ENCODE measurements at regions not wholly inside any gene's neighbourhood (a gene's known extent, or its start where the extent isn't known, plus 50 kb on each side); places are given as distances from the start of the nearest gene placed in this dataset.

DNA sequence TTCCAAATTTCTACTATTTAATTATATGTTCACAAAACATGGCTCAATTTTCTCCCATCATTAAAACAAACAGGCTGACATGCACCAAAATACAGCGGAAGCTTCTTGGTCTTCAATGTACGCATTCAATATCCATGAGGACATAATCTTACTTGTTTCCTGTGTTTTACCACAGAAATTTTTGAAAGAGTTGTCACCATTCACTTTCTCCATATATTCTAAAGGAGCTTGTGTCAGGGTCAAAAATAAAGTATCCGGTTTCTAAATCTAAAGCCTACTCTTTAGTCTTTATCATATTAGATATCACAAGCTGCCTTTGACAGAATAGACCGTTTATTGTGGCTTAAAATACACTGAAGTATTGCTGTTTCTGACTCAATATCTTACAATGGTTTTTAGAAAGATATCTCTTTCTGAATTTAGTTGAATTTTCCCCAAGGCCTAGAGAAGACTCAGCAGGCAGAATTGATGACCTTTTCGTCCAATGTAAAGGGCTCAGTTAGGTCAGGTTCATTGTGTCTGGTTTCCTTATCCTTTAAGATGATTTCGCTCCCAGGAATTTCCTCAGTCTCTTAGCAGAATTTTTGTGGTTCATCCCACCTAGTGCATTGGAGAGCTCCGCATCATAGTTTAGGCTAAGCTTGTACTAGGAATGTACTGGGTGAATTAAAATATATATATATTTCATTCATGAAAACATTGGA, 717.2 kb downstream of the NCAM2 start:
- no peak for DNase-seq (ENCODE audit: low read depth in 2 of 3, low spot score in 1 of 3)

DNA sequence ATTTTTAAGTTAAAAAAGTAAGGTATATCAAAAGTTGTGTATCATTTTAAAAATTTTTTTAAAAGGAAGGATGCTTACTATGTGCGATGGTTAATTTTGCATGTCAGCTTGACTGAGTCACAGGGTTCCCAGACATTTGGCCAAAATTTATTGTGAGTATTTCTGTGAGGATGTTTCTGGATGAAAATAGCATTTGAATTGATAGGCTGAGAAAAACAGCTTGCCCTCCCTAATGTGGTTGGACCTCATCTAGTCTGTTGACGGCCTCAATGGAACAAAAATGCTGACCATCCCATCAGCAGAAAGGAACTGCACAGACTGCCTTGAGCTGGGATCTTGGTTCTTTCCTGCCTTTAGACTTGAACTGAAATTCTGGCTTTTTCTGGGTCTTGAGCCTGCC, 724.5 kb downstream of the NCAM2 start:
- no peak for DNase-seq (ENCODE audit: low read depth in 2 of 3, low spot score in 1 of 3)

DNA sequence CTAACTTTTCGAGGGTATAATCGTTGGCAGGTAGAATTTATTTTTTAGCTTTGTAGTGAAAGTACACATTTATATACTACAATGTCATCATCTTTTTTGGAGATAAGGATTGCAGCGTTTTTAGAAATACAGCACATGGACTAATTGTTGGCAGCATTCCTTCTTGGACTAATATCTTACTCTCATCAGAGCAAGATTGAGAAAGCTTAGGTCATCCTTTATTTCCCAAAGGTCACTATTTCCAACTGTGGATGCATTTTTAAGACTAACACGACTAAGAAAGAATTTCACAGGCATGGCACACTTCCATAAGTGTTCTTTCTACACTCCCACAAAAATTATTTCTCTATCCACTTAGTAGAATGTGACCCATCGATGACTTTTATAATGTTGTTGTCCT, 732.3 kb downstream of the NCAM2 start:
- DNase-seq (ENCODE audit: low read depth in 2 of 3, low spot score in 1 of 3), result no peak

DNA sequence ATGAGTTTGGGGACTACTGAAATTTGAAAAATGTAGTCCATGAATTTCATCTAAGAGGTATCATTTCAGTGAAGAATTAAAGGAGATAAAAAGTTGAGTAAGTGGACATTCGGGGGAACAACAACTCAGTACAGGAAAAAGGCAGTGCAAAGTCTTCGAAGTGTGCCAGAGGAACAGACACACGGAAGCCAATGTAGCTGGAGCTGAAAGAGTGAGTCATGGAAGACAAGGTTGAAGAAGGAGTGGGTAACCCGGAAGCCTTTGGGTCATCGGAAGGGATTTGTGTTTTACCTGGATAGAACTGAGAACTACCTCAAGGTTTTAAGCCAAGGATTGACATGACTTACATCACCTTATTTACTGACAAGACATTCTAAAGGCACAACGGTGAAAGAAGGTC, 733.4 kb downstream of the NCAM2 start:
- DNase-seq (ENCODE audit: low read depth in 2 of 3, low spot score in 1 of 3), result no peak

DNA sequence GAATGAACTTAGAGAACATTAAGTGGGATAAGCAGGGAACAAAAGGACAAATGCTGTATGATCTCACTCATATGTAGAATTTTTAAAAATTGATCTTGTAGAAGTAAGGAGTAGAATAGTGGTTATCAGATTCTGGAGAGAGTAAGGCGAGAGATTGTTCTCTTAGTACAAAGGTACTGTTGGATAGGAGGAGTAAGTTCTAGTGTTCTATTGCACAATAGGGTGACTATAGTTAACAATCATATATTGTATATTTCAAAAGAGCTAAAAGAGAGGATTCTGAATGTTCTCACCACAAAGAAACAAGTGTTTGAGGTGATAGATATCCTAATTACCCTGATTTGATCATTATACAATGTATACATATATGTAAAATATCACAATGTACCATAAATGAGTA, 735.9 kb downstream of the NCAM2 start:
- no peak for DNase-seq (ENCODE audit: low read depth in 2 of 3, low spot score in 1 of 3)

DNA sequence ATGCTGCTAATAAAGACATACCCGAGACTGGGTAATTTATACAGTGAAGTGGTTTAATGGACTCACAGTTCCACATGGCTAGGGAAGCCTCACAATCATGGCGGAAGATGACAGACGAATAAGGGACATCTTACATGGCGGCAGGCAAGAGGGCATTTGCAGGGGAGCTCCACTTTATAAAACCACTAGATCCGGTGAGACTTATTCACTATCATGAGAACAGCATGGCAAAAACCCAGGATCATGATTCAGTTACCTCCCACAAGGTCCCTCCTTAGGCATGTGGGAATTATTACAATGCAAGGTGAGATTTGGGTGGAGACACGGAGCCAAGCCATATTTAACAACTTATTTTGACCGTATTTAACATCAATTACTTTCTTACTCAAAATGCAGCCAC, 739.0 kb downstream of the NCAM2 start:
- DNase-seq (ENCODE audit: low read depth in 2 of 3, low spot score in 1 of 3), result no peak

DNA sequence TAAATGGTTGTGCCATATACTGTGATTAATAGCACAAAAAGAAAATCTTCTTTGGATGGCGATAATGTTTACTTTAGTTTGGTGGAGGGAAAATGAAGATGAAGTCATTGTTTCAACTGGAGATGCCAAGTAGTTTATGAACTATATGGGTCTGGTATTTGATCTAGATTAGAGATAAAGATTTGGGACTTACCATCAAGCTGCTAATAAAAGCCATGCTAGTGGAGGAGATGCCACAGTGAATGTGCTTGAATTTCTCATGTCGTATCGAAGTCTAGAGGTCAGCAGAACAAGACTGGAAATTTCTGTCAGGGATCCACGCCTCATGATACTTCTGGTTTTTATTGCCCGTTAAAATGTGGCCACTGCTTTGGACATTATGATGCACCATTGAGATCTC, 742.0 kb downstream of the NCAM2 start:
- no peak for DNase-seq (ENCODE audit: low read depth in 2 of 3, low spot score in 1 of 3)

DNA sequence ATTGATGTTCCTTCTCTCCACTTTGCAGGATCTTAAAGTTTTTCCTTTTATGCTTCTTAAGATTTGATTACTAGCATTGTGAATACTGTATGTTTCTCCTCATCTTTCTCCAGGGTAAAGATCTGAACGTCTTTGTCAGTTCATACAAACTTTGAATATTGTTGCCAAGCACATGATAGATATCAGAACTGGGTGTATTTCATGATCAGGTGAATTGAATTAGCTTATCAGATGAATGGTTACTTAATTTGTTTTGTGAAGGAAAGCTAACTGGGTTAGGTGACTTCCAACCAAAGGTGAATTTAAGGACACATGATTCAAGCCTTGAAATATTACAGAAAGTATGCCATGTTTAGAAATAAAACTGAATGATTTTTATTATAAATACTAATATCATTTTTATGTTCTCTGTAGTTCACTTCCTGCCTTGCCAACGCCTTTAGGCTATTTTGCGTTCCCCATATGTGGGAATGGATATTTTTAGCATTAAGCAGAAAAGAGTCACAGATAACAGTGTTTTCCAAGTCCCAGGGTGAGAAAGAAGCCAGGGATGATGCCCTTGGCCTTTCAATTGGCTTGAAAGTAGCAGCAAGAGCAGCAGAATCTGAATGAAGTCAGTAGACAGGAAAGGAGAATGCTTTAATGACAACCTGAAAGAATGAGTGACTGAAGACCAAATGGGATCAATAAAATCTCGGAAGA, 752.1 kb downstream of the NCAM2 start:
- no peak for DNase-seq (ENCODE audit: low read depth in 2 of 3, low spot score in 1 of 3)

DNA sequence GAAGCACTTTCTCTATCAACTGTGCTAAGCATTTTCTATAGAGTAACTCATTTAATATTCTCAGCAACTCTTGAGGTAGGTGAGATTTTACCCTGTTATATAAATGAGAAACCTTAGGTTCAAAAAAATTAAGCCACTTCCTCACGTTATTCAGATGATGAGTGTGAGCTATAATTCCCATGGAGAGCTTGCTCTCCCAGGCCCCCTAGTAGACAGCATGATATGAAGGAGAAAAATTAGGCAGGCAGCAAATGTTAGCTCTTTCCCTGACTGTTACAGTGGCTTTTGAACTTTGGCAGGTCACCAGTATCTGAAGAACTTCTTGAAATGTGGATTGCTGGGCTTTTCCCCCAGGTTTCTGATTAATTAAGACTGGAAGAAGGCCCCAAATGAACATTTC, 753.1 kb downstream of the NCAM2 start:
- DNase-seq (ENCODE audit: low read depth in 2 of 3, low spot score in 1 of 3), result no peak

DNA sequence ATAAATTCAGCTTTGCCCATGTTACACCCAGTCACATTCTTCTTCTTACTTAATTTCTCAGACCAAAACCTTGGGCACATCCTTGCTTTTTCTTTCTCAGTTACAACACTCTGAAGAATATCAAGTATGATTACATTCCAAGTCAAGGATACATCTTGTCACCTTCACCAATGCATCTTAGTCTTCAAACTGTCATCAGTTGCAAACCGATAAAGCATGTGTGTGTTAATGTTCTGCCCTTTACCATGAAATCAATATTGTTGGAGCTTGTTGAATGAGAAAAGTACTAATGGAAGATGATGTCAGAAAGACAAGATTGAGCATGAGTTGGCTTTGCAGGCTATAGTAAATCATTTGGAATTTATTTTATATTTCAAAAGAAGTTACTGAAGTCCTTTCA, 764.6 kb downstream of the NCAM2 start:
- DNase-seq (ENCODE audit: low read depth in 2 of 3, low spot score in 1 of 3), result no peak

DNA sequence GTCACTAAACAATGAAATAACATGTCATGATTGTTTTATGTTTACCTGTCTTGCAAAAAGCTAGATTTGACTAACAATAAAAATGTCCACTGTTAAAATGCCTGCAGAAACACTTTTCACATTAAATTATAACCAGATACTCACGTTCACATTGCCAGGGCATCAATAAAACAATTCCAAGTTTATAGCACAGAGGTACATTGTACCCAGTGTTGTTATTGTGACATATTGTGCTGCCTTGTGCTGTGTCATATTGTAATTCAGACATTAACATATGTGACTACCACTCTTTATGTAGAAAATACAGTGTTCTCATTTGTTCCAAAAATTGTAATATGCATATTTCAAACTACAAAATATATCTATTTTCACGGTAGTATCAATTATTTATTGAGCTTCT, 766.1 kb downstream of the NCAM2 start:
- DNase-seq (ENCODE audit: low read depth in 2 of 3, low spot score in 1 of 3), result no peak

DNA sequence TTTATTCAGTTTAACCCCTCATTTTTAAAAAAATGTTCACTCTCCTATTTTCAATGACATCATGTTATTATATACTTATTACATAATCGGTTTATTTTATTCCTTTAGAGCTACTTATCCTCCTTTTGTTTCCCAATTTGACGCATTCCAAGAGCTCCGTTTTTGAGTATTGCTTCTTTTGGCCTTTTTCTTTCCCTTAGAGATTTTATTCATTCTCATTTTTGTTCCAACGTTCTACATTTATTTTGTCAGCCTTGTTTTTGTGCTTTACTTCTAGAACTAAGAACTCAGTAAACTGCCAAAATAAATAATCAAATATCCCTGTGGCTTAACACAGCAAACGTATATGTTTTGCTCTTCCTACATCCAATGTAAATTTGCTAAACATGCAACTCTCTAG, 769.1 kb downstream of the NCAM2 start:
- no peak for DNase-seq (ENCODE audit: low read depth in 2 of 3, low spot score in 1 of 3)

DNA sequence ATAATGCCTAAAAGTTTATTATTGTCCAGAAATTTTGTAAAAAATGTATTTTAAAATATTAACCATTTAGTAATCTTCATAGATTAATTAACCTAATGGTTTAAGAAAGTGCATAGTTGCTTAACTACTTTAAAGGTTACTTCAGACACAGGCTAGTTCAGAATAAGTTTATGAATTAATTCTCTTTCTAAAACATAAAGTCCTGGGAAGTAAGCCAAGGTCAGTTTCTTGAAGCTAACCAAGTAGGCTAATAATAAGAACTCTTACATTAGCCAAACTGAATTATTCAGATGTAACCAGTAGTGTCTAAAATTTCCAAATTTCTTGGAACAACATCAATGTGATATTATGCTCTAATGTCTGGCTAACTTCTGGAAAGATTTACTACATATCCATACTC, 790.4 kb downstream of the NCAM2 start:
- DNase-seq (ENCODE audit: low read depth in 2 of 3, low spot score in 1 of 3), result no peak

DNA sequence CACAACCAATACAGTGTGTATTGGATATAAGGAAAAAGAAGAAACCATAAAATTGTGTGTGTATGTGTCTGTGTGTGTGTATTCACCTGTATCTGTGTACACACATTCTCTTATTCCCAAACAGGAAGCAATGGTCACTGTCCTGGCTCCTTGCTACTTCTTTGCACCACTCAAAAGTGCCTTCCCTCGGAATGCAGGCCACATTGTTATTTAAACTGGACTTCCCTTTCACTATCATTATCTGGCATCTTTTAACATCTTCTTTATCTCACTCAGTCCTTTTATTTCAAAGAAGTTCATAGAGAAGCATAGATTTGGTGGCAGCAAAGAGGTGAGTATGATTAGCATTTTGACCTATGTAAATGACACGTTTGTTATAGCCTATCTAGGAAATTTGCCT, 803.7 kb downstream of the NCAM2 start:
- no peak for DNase-seq (ENCODE audit: low read depth in 2 of 3, low spot score in 1 of 3)

DNA sequence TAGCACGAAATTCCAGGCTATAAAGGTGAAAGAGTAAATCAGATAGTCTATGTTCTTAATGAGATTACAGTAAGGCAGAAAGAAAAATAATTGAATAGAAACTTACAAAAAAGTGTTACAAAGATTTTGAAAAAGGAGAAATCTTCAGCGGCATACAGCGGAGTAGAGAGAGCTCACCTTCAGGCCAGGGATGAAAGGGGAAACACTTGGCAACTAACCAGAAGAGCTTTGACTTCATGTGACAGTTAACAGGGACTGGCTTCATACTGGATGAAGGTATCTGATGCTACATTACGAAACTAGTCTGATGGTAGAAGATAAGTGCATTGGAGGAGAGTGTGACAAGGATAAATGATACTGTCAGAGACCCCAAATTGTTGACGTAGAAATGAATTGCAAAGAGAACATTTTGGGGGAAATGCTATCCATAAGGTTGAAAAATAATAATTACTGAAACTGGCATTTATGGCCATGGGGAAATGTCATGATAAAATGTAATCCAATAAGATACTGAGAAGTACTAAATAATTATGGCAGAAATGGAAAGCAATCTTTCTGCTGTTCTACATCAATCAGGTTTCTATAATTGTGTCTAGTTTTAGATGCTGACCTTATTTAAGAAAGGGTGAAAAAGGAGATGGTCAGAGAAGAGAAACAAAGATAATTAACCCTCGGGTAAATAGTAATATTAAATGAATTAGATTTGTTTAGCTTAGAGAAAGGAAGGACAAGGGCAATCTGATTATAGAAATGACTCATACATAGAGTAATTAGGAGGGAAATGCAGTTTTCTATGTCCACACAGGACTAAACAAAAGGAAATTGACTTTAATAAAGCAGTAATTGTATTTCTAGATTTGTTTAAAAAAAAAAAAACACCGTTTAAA, 808.7 kb downstream of the NCAM2 start:
- DNase-seq (ENCODE audit: low read depth in 2 of 3, low spot score in 1 of 3), result no peak

DNA sequence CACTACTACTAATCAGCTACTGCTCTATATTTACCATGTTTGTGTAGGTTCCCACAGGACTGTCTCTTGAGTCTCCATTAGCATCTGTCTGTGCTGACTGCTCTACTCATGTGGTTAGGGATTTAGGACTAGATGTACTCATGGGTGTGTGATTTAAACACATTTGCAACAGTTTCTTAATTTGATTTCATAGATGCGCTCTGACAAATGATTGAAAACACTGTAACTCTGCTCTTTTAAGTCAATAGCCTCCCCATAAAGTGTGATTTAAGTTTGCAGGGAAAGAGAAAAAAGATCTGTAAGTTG, 809.3 kb downstream of the NCAM2 start:
- DNase-seq (ENCODE audit: low read depth in 2 of 3, low spot score in 1 of 3), result no peak

DNA sequence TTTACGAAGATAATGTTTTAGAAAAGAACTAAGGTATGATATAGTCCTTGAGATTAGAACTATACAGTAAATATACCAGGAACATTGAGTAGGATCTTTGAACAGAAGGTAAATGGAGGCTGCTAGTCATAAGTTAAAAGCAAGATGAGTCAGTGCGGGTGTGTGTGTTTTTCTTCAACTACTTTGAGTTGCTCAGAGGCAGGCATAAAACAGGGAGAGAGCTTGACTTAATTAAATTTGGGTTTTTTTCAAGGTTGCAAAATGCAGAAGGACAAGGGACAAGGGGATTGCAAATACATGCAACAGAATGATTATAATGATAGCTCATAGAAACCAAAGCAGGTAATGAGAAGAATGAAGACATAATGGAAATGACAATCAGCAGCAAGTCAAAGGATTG, 815.1 kb downstream of the NCAM2 start:
- DNase-seq (ENCODE audit: low read depth in 2 of 3, low spot score in 1 of 3), result no peak

DNA sequence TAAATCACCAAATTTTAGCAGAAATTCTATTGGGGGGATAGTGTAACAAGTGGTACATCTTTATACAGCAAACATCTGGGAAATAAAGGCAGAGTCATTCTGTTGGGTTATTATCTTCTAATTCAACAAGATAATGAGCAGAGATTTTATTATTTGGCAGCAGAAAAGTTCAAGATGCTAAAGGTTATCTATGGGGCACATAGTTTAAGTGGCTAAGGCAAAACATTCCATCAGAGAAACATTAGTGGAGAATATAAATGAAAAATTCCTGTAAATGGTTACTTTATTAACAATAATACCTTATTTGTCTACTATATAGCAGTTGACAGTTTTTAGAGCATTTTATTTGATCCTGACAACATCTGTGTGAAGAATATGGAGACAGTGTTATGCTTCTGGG, 815.7 kb downstream of the NCAM2 start:
- no peak for DNase-seq (ENCODE audit: low read depth in 2 of 3, low spot score in 1 of 3)

DNA sequence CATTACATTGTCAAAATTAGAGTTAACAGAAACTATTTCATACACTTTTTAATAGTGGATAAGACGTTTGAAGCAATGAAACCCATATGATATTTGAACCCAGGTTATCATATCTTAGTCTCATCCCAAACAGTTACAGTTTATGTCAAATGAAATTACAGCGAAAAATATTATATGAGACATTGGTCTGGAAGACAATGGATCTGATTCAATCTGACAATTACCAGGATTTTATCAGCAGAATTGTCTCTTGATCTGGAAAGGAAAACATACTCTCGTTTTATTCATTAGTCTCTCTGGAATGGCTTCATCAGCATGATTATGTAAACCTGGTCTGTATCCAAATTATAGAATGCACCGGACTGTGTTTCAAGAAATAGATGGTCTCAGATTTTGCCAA, 818.6 kb downstream of the NCAM2 start:
- DNase-seq (ENCODE audit: low read depth in 2 of 3, low spot score in 1 of 3), result no peak

DNA sequence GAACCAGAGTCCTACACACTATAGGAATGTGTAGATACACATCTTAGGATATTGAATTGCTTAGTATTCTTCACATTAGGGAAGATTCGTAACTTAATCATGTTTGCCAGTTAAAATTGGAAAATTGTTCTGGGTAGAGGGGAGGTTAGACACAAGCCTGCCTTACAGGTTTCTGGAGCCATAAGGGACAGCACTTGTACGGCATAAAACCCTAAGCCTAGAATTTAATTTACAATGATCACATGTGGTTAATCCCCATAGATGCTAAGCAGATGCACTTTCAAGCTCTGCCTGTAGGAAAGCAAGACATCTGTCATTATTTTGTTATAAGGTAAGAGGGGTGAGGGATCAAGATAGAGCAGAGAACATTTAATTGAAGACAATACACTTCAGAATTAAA, 820.7 kb downstream of the NCAM2 start:
- DNase-seq (ENCODE audit: low read depth in 2 of 3, low spot score in 1 of 3), result no peak

DNA sequence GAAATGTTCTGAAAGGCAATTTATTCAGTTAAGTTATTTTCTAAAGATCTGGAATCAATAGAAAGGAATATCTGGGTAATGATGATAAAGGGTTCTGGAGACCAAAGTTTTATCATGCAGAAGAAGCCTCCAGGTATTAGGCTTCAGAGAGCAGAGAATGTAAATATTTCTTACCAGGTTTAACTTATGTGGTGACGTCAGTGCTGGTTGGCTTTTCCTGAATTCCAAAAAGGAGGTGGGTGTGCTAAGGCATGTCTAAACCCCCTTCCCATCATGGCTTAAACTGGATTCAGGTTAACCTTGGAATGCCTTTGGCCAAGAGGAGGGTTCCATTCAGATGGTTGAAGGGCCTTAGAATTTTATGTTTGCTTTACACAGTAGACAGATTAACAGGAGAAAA, 829.9 kb downstream of the NCAM2 start:
- no peak for DNase-seq (ENCODE audit: low read depth in 2 of 3, low spot score in 1 of 3)

DNA sequence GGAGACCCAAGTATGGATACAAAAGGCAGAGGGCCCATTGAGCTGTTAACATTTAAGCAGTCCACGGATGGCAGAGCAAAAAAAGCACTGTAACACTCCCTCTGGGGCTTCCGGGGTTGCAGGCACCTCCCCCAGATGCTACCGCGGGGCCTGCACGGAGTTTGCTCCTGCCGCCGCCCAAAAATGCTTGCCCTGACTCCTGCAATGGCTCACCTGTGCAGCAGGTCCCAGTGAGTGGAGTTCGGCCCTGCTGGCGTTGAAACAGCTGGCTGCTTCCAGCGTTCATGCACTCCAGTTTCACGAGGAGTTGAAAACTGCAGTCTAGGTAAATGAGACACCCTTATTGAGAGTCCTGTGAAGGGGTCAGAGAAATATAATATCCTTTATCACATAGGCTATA, 832.8 kb downstream of the NCAM2 start:
- no peak for DNase-seq (ENCODE audit: low read depth in 2 of 3, low spot score in 1 of 3)
